ENCODE measurements at regions not wholly inside any gene's neighbourhood (a gene's known extent, or its start where the extent isn't known, plus 50 kb on each side); places are given as distances from the start of the nearest gene placed in this dataset.

- Histone ChIP-seq H3K4me1 (replicated peaks in 1 of 4; ENCODE audit: control insufficient read depth in 3 of 4, insufficient read depth in 4 of 4, low read length in 3 of 4) (peaks cover 0 to 9% (median 6%) of the 10 kb centered on the region in 4 experiments; a peak in 3 of 7 replicates), H2BK12ac (ENCODE audit: low read depth, low read length) (no peak overlapping the region), H3K23me2 (ENCODE audit: low read depth, low read length) (no peaks in the 10 kb centered on the region; the same call in 1 of the 2 replicates), H3K79me2 (ENCODE audit: control insufficient read depth in 1 of 2, insufficient read depth in 2 of 2, low read length in 2 of 2) (no peaks in the 10 kb centered on the region), H2AFZ (ENCODE audit: low read length) (no peak overlapping the region), H3K9ac (replicated peaks in 1 of 4; ENCODE audit: extremely low read depth in 1 of 4, low read depth in 3 of 4, low read length in 3 of 4) (no peak overlapping the region), H4K91ac (replicated peaks; ENCODE audit: insufficient read length, low read length) (no peak overlapping the region), H2BK120ac (replicated peaks; ENCODE audit: low read depth, low read length) (no peak overlapping the region), H3K56ac (replicated peaks; ENCODE audit: insufficient read length, low read depth, low read length) (no peak overlapping the region), H3K14ac (ENCODE audit: insufficient read length) (no peak overlapping the region), H2BK20ac (ENCODE audit: low read length) (no peak overlapping the region), H3K27ac (ENCODE audit: low read depth, low read length) (no peak overlapping the region), H3K9me3 (ENCODE audit: insufficient read depth in 2 of 2, low read depth in 1 of 2, low read length in 1 of 2) (no peaks in the 10 kb centered on the region; a peak in 1 of 4 replicates), H3K36me3 (ENCODE audit: control insufficient read depth in 2 of 4, insufficient read depth in 4 of 4, low read length in 3 of 4) (no peaks in the 10 kb centered on the region), H3K23ac (ENCODE audit: insufficient read length) (no peak overlapping the region), H4K8ac (ENCODE audit: extremely low read depth, insufficient read depth, low read length) (no peak overlapping the region), H2AK5ac (ENCODE audit: low read depth, low read length) (no peak overlapping the region), H3K4ac (replicated peaks; ENCODE audit: insufficient read length, low read depth, low read length) (no peak overlapping the region), H3K79me1 (ENCODE audit: low read depth, low read length) (no peaks in the 10 kb centered on the region), H2BK15ac (ENCODE audit: low read length) (no peak overlapping the region), H3K4me2 (ENCODE audit: insufficient read depth in 1 of 2, low read depth in 2 of 2, low read length in 2 of 2) (no peak overlapping the region), H3K27me3 (replicated peaks in 1 of 4; ENCODE audit: control insufficient read depth in 3 of 4, extremely low read depth in 1 of 4, insufficient read depth in 3 of 4, low read length in 3 of 4) (no peaks in the 10 kb centered on the region), H4K20me1 (replicated peaks in 1 of 2; ENCODE audit: control insufficient read depth in 1 of 2, insufficient read depth in 2 of 2, low read length in 2 of 2) (no peaks in the 10 kb centered on the region), H2BK5ac (ENCODE audit: low read depth, low read length) (no peak overlapping the region), H4K5ac (ENCODE audit: insufficient read length, low read depth, low read length) (no peak overlapping the region), H3K4me3 (ENCODE audit: extremely low read depth in 1 of 4, insufficient read depth in 2 of 4, low read depth in 3 of 4, low read length in 4 of 4) (no peak overlapping the region), H3K18ac (ENCODE audit: extremely low read depth, low read length) (no peak overlapping the region)
- CTCF ChIA-PET (ENCODE audit: partially characterized antibody) = interaction anchor here (0.5 to 3.6 kb wide), 4 partner anchors 10 to 57 kb away, joined by 3 to 8 read pairs (median 4); no protein-coding TSS in a partner anchor
- FAIRE-seq (no peak), DNase-seq (ENCODE audit: low read depth in 1 of 2, low spot score in 2 of 2) (no peak)
- POLR2A ChIA-PET (ENCODE audit: partially characterized antibody) = no interaction called here
- no peak for TF ChIP-seq SIX5 (IDR thresholded peaks at IDR 0.05; ENCODE audit: low read depth, low read length)
- no peak for TF ChIP-seq CTBP2 (IDR thresholded peaks at IDR 0.05; ENCODE audit: borderline replicate concordance, insufficient read depth, insufficient read length, low read length)
- no peak for TF ChIP-seq RAD21 (IDR thresholded peaks at IDR 0.05 in 1 of 2, conservative IDR thresholded peaks at IDR 0.05 in 1 of 2; ENCODE audit: low read depth in 2 of 2, low read length in 2 of 2)
- TF ChIP-seq CHD2 (IDR thresholded peaks at IDR 0.05; ENCODE audit: low read length) = no peak
Observed at GRCh38 chr9:106035806-106036205, 341.5 kb downstream of the TMEM38B start.

Data from H1 (cell line).